HG02678 (cell line): ENCODE measurements at regions not wholly inside any gene's neighbourhood (a gene's known extent, or its start where the extent isn't known, plus 50 kb on each side); places are given as distances from the start of the nearest gene placed in this dataset.
"Not testable (repeated sequence)": the region's sequence is repeated elsewhere in the genome, so short reads cannot be mapped to it uniquely, and the experiment has no call there.

Experiments used
- ATAC-seq: cut with Tn5 transposase; IDR thresholded peaks from one replicate; pipeline ENCODE4 v1.9.1; 2021; ENCODE audit warnings: mild to moderate bottlenecking, moderate library complexity; ENCODE audit not compliant: unreplicated experiment

- ATAC-seq: no peak
Measured at GRCh38 chr1:157460381-157460780, 91.9 kb downstream of the FCRL5 start.

DNA sequence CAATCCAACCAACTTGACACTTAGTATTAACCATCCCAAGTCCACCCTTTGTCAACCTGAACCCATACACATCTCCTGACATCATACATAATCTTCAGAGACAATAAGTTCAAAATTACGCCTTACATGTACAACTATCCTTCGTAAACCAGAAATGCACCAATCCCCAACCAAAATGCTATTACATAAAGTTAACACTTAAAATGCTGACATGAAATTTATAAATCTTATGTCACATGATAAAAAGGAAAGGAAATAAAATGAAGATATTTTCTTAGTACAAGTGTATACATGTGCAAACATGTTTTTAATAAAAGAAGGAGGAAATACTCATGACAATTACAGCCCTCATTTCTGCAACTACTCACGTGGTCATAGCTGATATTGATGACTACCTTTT is 95.0 kb downstream of the FCRL5 start:
- no peak for ATAC-seq

GRCh38 chr1:157455318-157455717 is 97.0 kb downstream of the FCRL5 start:
- no peak for ATAC-seq

- no peak for ATAC-seq
Measured at GRCh38 chr1:157450106-157450505, 102.2 kb downstream of the FCRL5 start.

DNA sequence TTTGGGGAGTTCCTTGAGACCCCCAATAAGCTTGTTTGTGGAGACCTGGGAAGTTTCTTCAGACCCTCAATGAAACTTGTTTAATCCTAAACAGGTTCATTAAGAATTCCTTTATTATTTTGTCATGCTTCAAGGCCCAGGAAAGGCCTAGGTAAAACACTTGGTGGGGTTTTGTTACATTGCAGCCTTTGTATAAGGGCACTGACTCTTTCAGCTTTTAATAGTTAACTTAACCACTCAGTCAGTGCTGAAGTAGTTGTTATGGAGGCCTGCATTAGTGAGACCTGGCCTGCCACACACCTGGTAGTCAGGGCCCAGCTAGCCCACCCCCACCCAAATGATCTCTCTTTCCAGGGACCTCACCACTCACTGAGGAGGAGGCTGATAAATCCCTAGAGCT is 103.7 kb downstream of the FCRL5 start:
- no peak for ATAC-seq

- ATAC-seq: not testable (repeated sequence)
Measured at GRCh38 chr1:157446356-157446755, 106.0 kb downstream of the FCRL5 start.

DNA sequence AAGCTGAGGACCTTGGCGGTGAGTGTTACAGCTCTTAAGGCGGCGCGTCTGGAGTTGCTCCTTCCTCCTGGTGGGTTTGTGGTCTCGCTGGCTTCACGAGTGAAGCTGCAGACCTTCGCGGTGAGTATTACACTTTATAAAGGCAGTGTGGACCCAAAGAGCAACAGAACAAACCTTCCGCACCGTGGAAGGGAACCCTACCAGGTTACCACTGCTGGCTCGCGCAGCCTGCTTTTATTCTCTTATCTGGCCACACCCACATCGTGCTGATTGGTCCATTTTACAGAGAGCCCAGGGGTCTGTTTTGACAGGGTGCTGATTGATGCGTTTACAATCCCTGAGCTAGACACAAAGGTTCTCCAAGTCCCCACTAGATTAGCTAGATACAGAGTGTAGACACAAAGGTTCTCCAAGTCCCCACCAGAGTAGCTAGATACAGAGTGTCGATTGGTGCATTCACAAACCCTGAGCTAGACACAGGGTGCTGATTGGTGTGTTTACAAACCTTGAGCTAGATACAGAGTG is 106.6 kb downstream of the FCRL5 start:
- ATAC-seq: not testable (repeated sequence)

- no peak for ATAC-seq
Measured at GRCh38 chr1:157442065-157442464, 110.2 kb downstream of the FCRL5 start.

DNA sequence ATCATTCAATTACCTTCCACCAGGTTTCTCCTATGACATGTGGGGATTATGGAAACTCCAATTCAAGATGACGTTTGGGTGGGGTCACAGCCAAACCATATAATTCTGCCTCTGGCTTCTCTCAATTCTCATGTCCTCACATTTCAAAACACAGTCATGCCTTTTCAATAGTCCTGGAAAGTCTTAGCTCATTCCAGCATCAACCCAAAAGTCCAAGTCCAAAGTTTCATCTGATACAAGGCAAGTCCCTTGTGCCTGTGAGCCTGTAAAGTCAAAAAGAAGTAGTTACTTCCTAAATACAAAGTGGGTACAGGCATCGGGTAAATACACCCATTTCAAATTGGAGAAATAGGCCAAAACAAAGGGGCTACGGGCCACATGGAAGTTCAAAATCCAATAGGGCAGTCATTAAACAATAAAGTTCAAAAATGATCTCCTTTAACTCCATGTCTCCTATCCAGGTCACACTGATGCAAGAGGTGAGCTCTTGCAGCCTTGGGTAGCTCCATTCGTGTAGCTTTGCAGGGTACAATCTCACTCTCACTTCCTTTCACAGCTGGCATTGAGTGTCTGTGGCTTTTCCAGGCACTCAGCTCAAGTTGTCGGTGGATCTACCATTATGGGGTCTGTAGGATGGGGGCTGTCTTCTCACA is 112.9 kb downstream of the FCRL5 start:
- no peak for ATAC-seq

DNA sequence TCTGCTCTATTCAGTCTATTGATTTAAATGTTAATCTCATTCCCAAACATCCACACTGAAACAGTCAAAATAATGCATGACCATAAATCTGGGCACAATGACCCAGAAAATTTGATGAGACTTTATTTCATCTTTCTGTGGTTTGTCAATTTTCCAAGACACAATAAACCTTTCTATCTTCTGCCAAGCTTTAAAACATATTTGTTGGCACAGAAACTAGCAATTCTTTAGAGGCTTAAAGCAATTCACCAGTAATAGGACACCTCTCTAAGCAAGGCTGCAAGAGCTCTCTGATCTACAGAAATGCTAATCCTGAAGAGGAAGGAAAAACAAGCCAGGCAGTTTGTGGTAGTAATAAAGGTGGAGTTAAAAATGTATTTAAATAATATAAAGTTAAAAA is 113.7 kb downstream of the FCRL5 start:
- no peak for ATAC-seq

DNA sequence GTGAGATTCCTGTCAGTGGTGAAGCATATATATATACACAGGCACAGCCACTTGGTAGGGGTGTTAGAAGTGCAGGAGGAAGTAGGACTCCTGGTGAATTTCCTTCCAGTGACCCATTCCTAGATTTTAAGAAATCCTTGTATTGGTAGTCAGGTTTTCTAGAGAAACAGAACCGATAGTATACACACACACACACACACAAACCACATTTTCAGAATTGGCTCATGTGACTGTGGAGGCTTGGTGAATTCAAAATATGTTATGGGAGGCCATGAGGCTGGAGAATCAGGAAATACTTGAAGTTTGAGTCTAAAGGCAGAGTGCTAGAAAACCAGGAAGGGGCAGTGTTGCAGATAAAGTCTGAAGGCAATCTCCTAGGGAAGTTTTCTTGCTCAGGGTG is 114.2 kb downstream of the FCRL5 start:
- ATAC-seq: no peak

DNA sequence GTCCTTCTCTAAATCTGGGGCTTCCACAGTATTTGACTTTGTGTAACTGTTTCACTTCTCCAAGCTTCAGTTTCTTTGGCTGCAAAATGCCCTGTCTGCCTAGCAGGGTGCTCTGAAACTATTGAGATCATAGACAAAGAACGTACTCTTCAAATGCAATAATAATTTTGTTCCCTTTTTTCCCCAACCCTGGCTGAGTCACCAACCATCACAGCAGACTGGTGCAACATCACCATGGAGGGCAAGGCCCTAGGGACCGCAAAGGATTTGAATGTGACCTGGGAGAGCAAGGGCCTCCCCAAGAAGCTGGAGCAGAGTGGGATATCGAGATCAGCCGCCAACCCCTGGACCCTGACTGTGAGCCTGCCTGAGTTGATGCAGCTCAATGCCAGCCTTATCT is 115.0 kb downstream of the FCRL5 start:
- no peak for ATAC-seq

- no peak for ATAC-seq
Measured at GRCh38 chr1:157431751-157432150, 120.6 kb downstream of the FCRL5 start.

GRCh38 chr1:157429601-157430240 is 122.6 kb downstream of the FCRL5 start:
- ATAC-seq: no peak

GRCh38 chr1:157423764-157424163 is 128.6 kb downstream of the FCRL5 start:
- not testable (repeated sequence) for ATAC-seq

DNA sequence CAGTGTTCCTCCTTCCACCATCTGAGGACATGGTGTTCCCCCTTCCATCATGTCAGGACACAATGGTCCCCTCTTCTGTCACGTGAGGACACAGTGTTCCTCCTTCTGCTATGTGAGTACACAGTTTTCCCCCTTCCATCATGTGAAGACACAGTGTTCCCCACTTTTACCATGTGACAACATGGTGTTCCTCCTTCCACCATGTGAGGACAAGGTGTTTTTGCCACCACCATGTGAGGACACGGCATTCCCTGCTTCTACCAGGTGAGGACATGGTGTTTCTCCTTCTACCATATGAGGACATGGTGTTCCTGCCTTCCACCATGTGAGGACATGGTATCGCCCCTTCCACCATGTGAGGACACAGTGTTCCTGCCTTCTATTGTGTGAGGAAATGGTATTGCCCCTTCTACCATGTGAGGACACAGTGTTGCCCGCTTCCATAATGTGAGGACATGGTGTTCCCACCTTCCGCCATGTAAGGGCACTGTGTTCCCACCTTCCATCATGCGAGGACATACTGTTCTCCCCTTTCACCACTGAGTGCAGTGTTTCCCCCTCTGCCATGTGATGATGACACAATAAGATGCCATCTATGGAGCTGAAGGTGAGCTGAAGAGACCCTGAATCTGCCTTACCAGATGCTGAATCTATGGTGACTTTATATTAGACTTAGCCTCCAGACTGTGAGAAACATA is 132.3 kb downstream of the FCRL5 start:
- ATAC-seq: no peak

DNA sequence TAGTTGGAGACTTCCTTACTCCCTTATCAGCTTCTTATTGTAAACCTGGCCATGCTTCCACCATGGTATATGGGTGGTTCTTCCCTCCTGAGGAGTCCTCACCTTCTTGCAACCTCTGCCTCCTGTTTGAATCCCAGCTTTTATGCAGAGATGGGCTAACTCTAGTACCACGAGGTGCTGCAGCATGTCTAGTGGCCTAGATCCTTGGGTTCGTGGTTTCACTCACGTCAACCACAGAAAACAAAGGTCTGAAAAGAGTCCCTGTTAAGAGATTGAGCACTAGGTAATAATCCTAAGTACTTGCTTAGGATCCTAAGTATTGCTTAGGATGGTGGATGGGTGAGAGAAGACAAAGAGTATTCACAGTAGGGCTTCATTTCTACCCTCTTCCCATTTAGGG is 133.7 kb downstream of the FCRL5 start:
- no peak for ATAC-seq

- no peak for ATAC-seq
Measured at GRCh38 chr1:157418231-157418630, 134.1 kb downstream of the FCRL5 start.

DNA sequence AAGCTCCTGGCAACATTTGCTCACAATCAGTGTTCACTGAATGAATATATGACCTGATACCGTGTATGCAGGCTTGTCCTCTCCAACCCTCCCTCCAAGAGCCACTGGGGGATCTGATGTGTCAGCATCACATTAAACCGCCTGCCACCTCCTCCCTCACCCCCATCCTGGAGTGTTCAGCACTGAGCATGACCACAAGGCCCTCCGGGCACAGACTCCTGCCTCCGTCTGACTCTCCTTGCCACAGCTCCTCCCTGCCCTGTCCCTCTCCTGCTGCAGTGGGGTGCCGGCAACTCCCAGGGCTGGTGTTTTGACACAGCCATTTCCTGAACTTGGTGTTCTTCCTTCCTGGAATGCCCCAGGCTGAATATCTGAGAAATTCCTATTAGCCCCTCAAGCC is 136.7 kb downstream of the FCRL5 start:
- ATAC-seq: no peak

- no peak for ATAC-seq
Measured at GRCh38 chr1:157412308-157412707, 140.0 kb downstream of the FCRL5 start.

DNA sequence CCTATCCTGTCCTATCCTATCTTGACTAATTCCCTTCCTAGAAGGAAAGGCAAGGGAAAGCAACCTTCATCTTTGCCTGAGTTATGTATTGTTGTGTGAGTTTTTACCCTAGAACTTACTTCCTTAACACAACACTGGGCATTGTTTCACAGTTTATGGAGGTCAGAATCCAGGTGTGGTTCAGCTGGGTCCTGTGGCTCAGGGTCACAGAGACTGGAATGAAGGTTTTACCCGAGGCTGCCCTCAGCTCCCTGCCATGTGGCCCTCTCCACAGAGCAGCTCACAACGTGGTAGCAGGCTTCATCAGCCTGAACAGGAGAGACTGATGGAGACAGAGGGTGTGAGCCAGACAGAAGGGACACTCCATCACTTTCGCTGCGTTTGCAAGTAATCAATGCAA is 140.5 kb downstream of the FCRL5 start:
- ATAC-seq: no peak

GRCh38 chr1:157411064-157411463 is 141.3 kb downstream of the FCRL5 start:
- no peak for ATAC-seq
